ENCODE measurements at regions not wholly inside any gene's neighbourhood (a gene's known extent, or its start where the extent isn't known, plus 50 kb on each side); places are given as distances from the start of the nearest gene placed in this dataset.

DNA sequence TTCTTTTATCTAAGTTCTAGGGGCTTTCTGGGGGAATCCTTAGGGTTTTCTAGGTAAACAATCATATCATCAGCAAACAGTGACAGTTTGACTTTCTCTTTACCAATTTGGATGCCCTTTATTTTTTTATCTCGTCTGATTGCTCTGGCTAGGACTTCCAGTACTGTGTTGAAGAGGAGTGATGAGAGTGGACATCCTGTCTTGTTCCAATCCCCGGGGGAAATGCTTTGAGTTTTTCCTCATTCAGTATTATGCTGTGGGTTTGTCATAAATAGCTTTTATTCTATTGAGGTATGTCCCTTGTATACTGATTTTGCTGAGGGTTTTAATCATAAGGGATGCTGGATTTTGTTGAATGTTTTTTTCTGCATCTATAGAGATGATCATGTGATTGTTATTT, 549.5 kb downstream of the EPHA4 start:
- TF ChIP-seq POLR2A (IDR thresholded peaks at IDR 0.05), result no peak
- TF ChIP-seq, protein P1, sequence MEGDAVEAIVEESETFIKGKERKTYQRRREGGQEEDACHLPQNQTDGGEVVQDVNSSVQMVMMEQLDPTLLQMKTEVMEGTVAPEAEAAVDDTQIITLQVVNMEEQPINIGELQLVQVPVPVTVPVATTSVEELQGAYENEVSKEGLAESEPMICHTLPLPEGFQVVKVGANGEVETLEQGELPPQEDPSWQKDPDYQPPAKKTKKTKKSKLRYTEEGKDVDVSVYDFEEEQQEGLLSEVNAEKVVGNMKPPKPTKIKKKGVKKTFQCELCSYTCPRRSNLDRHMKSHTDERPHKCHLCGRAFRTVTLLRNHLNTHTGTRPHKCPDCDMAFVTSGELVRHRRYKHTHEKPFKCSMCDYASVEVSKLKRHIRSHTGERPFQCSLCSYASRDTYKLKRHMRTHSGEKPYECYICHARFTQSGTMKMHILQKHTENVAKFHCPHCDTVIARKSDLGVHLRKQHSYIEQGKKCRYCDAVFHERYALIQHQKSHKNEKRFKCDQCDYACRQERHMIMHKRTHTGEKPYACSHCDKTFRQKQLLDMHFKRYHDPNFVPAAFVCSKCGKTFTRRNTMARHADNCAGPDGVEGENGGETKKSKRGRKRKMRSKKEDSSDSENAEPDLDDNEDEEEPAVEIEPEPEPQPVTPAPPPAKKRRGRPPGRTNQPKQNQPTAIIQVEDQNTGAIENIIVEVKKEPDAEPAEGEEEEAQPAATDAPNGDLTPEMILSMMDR (IDR thresholded peaks at IDR 0.05), result no peak
